WERI-Rb-1 (cell line): ENCODE measurements at regions not wholly inside any gene's neighbourhood (a gene's known extent, or its start where the extent isn't known, plus 50 kb on each side); places are given as distances from the start of the nearest gene placed in this dataset.

Experiments used
- DNase-seq: peaks from one replicate; pipeline ENCODE4 v3.0.0-alpha.2; 2020
- H3K27ac ChIP-seq: fragments of 250-450 bp; sonication (Bioruptor Pico); 2 replicates; pipeline ENCODE4 v1.5.1; 2020; ENCODE audit warnings: mild to moderate bottlenecking, moderate library complexity
- H3K27me3 ChIP-seq: fragments of 250-450 bp; sonication (Bioruptor Pico); 2 replicates; pipeline ENCODE4 v1.5.1; 2021; ENCODE audit warnings: mild to moderate bottlenecking, low read depth, moderate library complexity; ENCODE audit not compliant: insufficient read depth, severe bottlenecking
- H3K36me3 ChIP-seq: fragments of 250-450 bp; sonication (Bioruptor Pico); 2 replicates; pipeline ENCODE4 v1.5.1; 2020; ENCODE audit warnings: mild to moderate bottlenecking, moderate library complexity
- H3K4me3 ChIP-seq: 2 replicates; pipeline ENCODE4 v1.5.1; 2011; ENCODE audit warnings: low read depth, mild to moderate bottlenecking, control low read depth, low read length
- H3K9me3 ChIP-seq: fragments of 250-450 bp; sonication (Bioruptor Pico); 2 replicates; pipeline ENCODE4 v1.5.1; 2021; ENCODE audit warnings: mild to moderate bottlenecking, moderate library complexity; ENCODE audit not compliant: severe bottlenecking
- TF ChIP-seq, protein P1 (sequence below): IDR thresholded peaks from 2 replicates; pipeline ENCODE4 v1.5.1; 2011; ENCODE audit warnings: low read depth, mild to moderate bottlenecking, control low read depth, inconsistent platforms, low read length

DNA sequence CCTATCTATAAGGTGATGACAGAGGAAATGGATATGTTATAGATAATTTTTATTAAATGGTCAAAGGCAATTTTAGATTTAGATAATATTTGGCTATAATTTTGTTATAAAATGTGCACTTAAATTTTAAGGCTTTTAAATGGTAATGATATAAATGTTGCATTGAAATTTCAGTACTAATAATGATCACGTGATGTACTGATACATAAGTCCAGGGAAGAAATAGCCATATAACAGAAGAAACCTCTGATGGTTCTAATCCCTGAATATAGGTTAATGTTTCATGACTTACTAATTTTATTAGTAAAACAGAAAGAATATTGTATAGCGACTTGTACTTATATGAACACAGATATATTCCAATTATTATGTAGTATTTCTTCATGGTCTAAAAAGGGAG is 211.9 kb downstream of the SOCS6 start:
- H3K27me3 ChIP-seq: no peaks in the 10 kb centered on the region
- H3K36me3 ChIP-seq: no peaks in the 10 kb centered on the region
- no peak overlapping the region for H3K4me3 ChIP-seq
- H3K9me3 ChIP-seq: no peaks in the 10 kb centered on the region
- DNase-seq: no peak
- no peak overlapping the region for H3K27ac ChIP-seq
- TF ChIP-seq, protein P1, sequence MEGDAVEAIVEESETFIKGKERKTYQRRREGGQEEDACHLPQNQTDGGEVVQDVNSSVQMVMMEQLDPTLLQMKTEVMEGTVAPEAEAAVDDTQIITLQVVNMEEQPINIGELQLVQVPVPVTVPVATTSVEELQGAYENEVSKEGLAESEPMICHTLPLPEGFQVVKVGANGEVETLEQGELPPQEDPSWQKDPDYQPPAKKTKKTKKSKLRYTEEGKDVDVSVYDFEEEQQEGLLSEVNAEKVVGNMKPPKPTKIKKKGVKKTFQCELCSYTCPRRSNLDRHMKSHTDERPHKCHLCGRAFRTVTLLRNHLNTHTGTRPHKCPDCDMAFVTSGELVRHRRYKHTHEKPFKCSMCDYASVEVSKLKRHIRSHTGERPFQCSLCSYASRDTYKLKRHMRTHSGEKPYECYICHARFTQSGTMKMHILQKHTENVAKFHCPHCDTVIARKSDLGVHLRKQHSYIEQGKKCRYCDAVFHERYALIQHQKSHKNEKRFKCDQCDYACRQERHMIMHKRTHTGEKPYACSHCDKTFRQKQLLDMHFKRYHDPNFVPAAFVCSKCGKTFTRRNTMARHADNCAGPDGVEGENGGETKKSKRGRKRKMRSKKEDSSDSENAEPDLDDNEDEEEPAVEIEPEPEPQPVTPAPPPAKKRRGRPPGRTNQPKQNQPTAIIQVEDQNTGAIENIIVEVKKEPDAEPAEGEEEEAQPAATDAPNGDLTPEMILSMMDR: no peak

DNA sequence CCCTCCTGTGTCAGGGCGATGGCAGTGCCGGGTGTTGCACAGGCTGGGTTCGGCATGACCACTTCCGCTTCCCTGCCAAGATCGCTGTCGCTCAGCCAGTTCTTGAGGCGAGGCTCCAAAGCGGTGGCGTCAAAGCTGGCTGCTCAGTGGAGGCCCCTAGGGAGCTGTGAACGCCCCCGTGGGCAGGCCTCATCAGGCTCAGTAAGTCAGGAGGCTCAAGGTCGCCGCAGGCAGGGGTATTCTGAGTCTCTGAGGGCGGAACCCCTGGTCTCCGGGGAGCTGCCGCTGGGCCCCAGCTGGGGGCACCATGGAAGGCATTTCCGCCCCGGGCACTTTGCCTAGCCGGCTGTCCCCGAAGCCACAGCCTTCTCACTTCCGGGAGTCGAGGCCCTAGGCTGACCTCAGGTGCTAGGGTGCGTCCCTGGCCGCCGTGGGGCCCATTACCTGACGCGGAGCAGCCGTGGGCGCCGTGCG is 210.4 kb downstream of the SOCS6 start:
- Histone ChIP-seq H3K4me3 (no peak overlapping the region), H3K27ac (no peak overlapping the region)
- DNase-seq: no peak

DNA sequence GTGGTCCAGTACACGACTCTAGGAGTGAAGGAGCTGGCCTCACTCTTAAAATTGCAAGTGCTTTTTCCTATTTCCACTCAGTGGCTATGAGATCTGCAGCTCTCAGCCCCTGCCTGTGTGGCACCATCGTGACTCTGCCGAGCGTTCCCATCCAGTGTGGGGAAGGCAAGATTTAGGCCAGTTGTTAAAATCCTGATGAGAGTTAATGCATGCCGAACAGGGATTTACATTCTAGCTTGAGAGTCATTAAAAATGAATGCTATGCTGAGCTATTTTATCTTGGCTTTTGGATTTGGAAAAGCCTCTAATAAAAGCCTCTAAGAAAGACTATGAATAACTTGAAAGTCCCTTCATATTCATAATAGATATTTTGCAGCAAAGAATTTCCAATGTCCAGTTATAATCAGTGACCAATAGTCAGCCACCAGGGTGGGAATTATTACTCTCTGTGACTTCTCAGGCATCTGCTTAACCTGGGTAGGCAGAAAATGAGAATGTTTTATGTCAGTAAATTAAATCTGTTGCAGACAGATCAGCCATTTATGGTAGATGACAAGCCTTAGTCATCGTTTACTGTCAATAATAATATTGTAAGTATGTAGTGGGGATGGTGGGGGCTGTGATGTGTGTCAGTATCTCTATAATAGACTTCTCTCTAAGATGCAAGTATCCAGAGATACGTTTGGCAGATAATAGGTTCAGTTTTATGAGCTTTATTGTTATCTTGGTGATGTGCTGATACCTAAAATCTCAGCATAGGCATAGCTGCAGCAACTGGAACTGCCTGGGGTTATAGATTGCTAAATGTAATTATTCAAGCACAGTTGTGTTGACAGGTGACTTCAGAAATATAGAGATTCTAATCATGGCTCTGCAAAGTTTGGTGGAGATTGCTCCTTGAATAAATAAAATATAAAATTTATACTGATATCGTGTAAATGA is 207.8 kb downstream of the SOCS6 start:
- no peak overlapping the region for H3K27ac ChIP-seq
- DNase-seq: no peak
- TF ChIP-seq, protein P1: no peak
- no peaks in the 10 kb centered on the region for H3K27me3 ChIP-seq
- H3K36me3 ChIP-seq: no peaks in the 10 kb centered on the region
- H3K9me3 ChIP-seq: no peaks in the 10 kb centered on the region
- no peak overlapping the region for H3K4me3 ChIP-seq

More for the DNA sequence above, 210.4 kb downstream of the SOCS6 start:
- Histone ChIP-seq H3K9me3 (no peaks in the 10 kb centered on the region), H3K27me3 (no peaks in the 10 kb centered on the region), H3K36me3 (no peaks in the 10 kb centered on the region)
- TF ChIP-seq, protein P1: no peak

DNA sequence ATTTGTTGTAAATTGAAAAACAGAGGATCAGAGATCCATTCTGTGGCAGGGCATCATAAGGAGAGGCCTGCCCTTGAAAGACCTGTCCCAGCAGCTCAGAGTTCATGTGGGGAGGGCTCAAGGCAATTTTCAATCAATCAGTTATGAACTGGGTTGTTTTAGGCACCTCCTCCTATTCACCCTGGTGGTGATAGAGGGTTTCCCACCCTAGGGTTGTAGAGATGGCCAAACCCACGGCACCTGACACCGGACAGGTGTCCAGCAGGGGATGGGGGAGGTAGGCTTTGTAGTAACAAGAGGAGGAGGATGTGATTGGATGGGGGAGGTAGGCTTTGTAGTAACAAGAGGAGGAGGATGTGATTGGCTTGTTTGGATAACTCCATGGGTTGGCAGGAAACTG is 205.7 kb downstream of the SOCS6 start:
- TF ChIP-seq, protein P1: no peak
- DNase-seq: no peak
- H3K36me3 ChIP-seq: no peaks in the 10 kb centered on the region
- H3K27ac ChIP-seq: no peak overlapping the region
- H3K4me3 ChIP-seq: no peak overlapping the region
- H3K9me3 ChIP-seq: no peaks in the 10 kb centered on the region
- H3K27me3 ChIP-seq: no peaks in the 10 kb centered on the region

DNA sequence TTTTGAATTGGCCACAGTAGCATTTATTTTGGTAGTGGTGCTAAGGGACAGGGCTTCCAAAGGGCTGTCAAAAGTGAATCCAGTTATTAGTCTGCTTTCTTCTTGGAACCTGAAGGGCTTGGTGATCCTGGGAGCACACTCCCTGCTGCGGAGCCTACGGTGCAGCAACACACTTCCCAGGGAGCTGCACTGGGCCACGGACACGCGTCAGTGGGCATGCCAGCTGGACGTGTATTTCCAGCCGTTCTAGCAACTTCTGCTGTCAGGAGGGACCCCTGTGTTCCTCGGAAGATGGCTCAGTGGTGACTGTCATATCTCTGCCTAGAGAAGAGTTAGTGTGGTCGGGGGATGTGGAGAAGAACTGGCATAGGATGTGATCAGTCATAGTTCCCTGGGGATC is 204.6 kb downstream of the SOCS6 start:
- H3K27ac ChIP-seq: no peak overlapping the region
- TF ChIP-seq, protein P1: no peak
- no peaks in the 10 kb centered on the region for H3K9me3 ChIP-seq
- H3K36me3 ChIP-seq: no peaks in the 10 kb centered on the region
- H3K27me3 ChIP-seq: no peaks in the 10 kb centered on the region
- no peak overlapping the region for H3K4me3 ChIP-seq
- no peak for DNase-seq
